Muscle of leg (tissue), 3 donors: ENCODE measurements at regions not wholly inside any gene's neighbourhood (a gene's known extent, or its start where the extent isn't known, plus 50 kb on each side); places are given as distances from the start of the nearest gene placed in this dataset.

Source experiments
- DNase-seq: peaks from one replicate; pipeline ENCODE4 v3.0.0; 2013
- H3K27ac ChIP-seq: one replicate; pipeline ENCODE4 v1.5.1; 2013; ENCODE audit warnings: mild to moderate bottlenecking, low read length, control low read depth
- H3K27me3 ChIP-seq: one replicate; pipeline ENCODE4 v1.6.1; 2013; ENCODE audit warnings: low read length; ENCODE audit not compliant: control insufficient read depth, insufficient read depth
- H3K36me3 ChIP-seq: one replicate; pipeline ENCODE4 v1.6.1; 2013; ENCODE audit warnings: low read length; ENCODE audit not compliant: control insufficient read depth, insufficient read depth
- H3K4me1 ChIP-seq: one replicate; pipeline ENCODE4 v1.6.1; 2013; ENCODE audit warnings: low read length; ENCODE audit not compliant: control insufficient read depth, insufficient read depth
- H3K4me3 ChIP-seq: one replicate; pipeline ENCODE4 v1.5.1; 2013; ENCODE audit warnings: low read length, control low read depth
- H3K9me3 ChIP-seq: replicated peaks from 2 replicates; pipeline ENCODE4 v1.6.1; 2013; ENCODE audit warnings: low read depth, low read length; ENCODE audit not compliant: control insufficient read depth
- WGBS: methylation state at CpG from one replicate; pipeline ENCODE4 v1.1.5; 2013; ENCODE audit warnings: missing lambda C conversion rate; ENCODE audit not compliant: insufficient coverage; 5-methylcytosine and 5-hydroxymethylcytosine counted together

GRCh38 chr2:204329016-204329415 lies 216.3 kb upstream of the PARD3B start:
- Histone ChIP-seq H3K36me3 (no peaks in the 10 kb centered on the region), H3K4me1 (peaks cover 2% of the 10 kb centered on the region), H3K4me3 (no peak overlapping the region), H3K9me3 (no peaks in the 10 kb centered on the region), H3K27me3 (no peaks in the 10 kb centered on the region), H3K27ac (no peak overlapping the region)
- DNase-seq, result no peak
- WGBS, result 69% methylated on average over 6 of the region's 6 CpGs

- Histone ChIP-seq H3K4me1 (peaks cover 2% of the 10 kb centered on the region), H3K27ac (no peak overlapping the region), H3K27me3 (no peaks in the 10 kb centered on the region), H3K9me3 (no peaks in the 10 kb centered on the region), H3K4me3 (no peak overlapping the region), H3K36me3 (no peaks in the 10 kb centered on the region)
- no peak for DNase-seq
- no CpG with 5 or more reads among the region's 4 CpGs for WGBS
Measured at GRCh38 chr2:204329532-204329931, 215.7 kb upstream of the PARD3B start.

- Histone ChIP-seq H3K27me3 (no peaks in the 10 kb centered on the region), H3K4me1 (peaks cover 2% of the 10 kb centered on the region), H3K9me3 (no peaks in the 10 kb centered on the region), H3K27ac (no peak overlapping the region), H3K36me3 (no peaks in the 10 kb centered on the region), H3K4me3 (no peak overlapping the region)
- DNase-seq, result no peak
- WGBS, result 90% methylated on average over 2 of the region's 6 CpGs
Measured at GRCh38 chr2:204331180-204331579, 214.1 kb upstream of the PARD3B start.

GRCh38 chr2:204331988-204332387 lies 213.3 kb upstream of the PARD3B start:
- H3K9me3 ChIP-seq, result no peaks in the 10 kb centered on the region
- no CpG with 5 or more reads among the region's 2 CpGs for WGBS
- DNase-seq, result no peak
- H3K27me3 ChIP-seq, result no peaks in the 10 kb centered on the region
- H3K27ac ChIP-seq, result no peak overlapping the region
- H3K4me1 ChIP-seq, result peaks cover 2% of the 10 kb centered on the region
- H3K4me3 ChIP-seq, result no peak overlapping the region
- no peaks in the 10 kb centered on the region for H3K36me3 ChIP-seq

GRCh38 chr2:204332706-204333105 lies 212.6 kb upstream of the PARD3B start:
- H3K4me3 ChIP-seq, result no peak overlapping the region
- WGBS, result no CpG with 5 or more reads among the region's 3 CpGs
- no peak for DNase-seq
- no peaks in the 10 kb centered on the region for H3K36me3 ChIP-seq
- H3K27ac ChIP-seq, result no peak overlapping the region
- no peaks in the 10 kb centered on the region for H3K27me3 ChIP-seq
- peaks cover 2% of the 10 kb centered on the region for H3K4me1 ChIP-seq
- H3K9me3 ChIP-seq, result no peaks in the 10 kb centered on the region

GRCh38 chr2:204333861-204334260 lies 211.4 kb upstream of the PARD3B start:
- peaks cover 2% of the 10 kb centered on the region for H3K4me1 ChIP-seq
- H3K9me3 ChIP-seq, result no peaks in the 10 kb centered on the region
- no peaks in the 10 kb centered on the region for H3K36me3 ChIP-seq
- no peaks in the 10 kb centered on the region for H3K27me3 ChIP-seq
- H3K27ac ChIP-seq, result no peak overlapping the region
- DNase-seq, result no peak
- H3K4me3 ChIP-seq, result no peak overlapping the region
- no CpG with 5 or more reads among the region's 3 CpGs for WGBS

- Histone ChIP-seq H3K27me3 (no peaks in the 10 kb centered on the region), H3K36me3 (no peaks in the 10 kb centered on the region), H3K4me3 (no peak overlapping the region), H3K9me3 (no peaks in the 10 kb centered on the region), H3K4me1 (peaks cover 2% of the 10 kb centered on the region), H3K27ac (no peak overlapping the region)
- WGBS, result no CpG with 5 or more reads among the region's 2 CpGs
- DNase-seq, result no peak
Measured at GRCh38 chr2:204335451-204336058, 209.7 kb upstream of the PARD3B start.

GRCh38 chr2:204336153-204336744 lies 209.0 kb upstream of the PARD3B start:
- H3K27me3 ChIP-seq, result no peaks in the 10 kb centered on the region
- H3K9me3 ChIP-seq, result no peaks in the 10 kb centered on the region
- peaks cover 2% of the 10 kb centered on the region for H3K4me1 ChIP-seq
- no CpG with 5 or more reads among the region's 3 CpGs for WGBS
- H3K4me3 ChIP-seq, result no peak overlapping the region
- DNase-seq, result no peak
- H3K36me3 ChIP-seq, result no peaks in the 10 kb centered on the region
- no peak overlapping the region for H3K27ac ChIP-seq

- peaks cover 2% of the 10 kb centered on the region for H3K4me1 ChIP-seq
- no peak overlapping the region for H3K4me3 ChIP-seq
- DNase-seq, result no peak
- no peaks in the 10 kb centered on the region for H3K27me3 ChIP-seq
- H3K36me3 ChIP-seq, result no peaks in the 10 kb centered on the region
- WGBS, result no CpG with 5 or more reads among the region's 1 CpG
- H3K27ac ChIP-seq, result no peak overlapping the region
- H3K9me3 ChIP-seq, result no peaks in the 10 kb centered on the region
Measured at GRCh38 chr2:204337638-204338037, 207.6 kb upstream of the PARD3B start.

- Histone ChIP-seq H3K36me3 (no peaks in the 10 kb centered on the region), H3K27me3 (no peaks in the 10 kb centered on the region), H3K4me3 (no peak overlapping the region), H3K27ac (no peak overlapping the region), H3K4me1 (peaks cover 2% of the 10 kb centered on the region), H3K9me3 (no peaks in the 10 kb centered on the region)
- WGBS, result no CpG with 5 or more reads among the region's 3 CpGs
- no peak for DNase-seq
Measured at GRCh38 chr2:204339212-204339715, 206.0 kb upstream of the PARD3B start.
